ENCODE measurements at regions not wholly inside any gene's neighbourhood (a gene's known extent, or its start where the extent isn't known, plus 50 kb on each side); places are given as distances from the start of the nearest gene placed in this dataset.

- TF ChIP-seq, protein P1, sequence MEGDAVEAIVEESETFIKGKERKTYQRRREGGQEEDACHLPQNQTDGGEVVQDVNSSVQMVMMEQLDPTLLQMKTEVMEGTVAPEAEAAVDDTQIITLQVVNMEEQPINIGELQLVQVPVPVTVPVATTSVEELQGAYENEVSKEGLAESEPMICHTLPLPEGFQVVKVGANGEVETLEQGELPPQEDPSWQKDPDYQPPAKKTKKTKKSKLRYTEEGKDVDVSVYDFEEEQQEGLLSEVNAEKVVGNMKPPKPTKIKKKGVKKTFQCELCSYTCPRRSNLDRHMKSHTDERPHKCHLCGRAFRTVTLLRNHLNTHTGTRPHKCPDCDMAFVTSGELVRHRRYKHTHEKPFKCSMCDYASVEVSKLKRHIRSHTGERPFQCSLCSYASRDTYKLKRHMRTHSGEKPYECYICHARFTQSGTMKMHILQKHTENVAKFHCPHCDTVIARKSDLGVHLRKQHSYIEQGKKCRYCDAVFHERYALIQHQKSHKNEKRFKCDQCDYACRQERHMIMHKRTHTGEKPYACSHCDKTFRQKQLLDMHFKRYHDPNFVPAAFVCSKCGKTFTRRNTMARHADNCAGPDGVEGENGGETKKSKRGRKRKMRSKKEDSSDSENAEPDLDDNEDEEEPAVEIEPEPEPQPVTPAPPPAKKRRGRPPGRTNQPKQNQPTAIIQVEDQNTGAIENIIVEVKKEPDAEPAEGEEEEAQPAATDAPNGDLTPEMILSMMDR (IDR thresholded peaks at IDR 0.05; ENCODE audit: low read length, missing control alignments) = no peak
- no peak overlapping the region for H3K4me3 ChIP-seq (replicated peaks; ENCODE audit: low read depth, low read length)
- no peak for DNase-seq (ENCODE audit: low read depth)
Measured at GRCh38 chr18:47427923-47428637, 176.6 kb upstream of the SKOR2 start.

- TF ChIP-seq, protein P1 (IDR thresholded peaks at IDR 0.05; ENCODE audit: low read length, missing control alignments) = no peak
- H3K4me3 ChIP-seq (replicated peaks; ENCODE audit: low read depth, low read length) = no peak overlapping the region
- no peak for DNase-seq (ENCODE audit: low read depth)
Measured at GRCh38 chr18:47427072-47427471, 175.6 kb upstream of the SKOR2 start.

- no peak overlapping the region for H3K4me3 ChIP-seq (replicated peaks; ENCODE audit: low read depth, low read length)
- TF ChIP-seq, protein P1 (IDR thresholded peaks at IDR 0.05; ENCODE audit: low read length, missing control alignments) = no peak
- DNase-seq (ENCODE audit: low read depth) = no peak
Measured at GRCh38 chr18:47425365-47425764, 173.9 kb upstream of the SKOR2 start.

GRCh38 chr18:47422524-47422923 lies 171.1 kb upstream of the SKOR2 start:
- TF ChIP-seq, protein P1 (IDR thresholded peaks at IDR 0.05; ENCODE audit: low read length, missing control alignments) = no peak
- no peak overlapping the region for H3K4me3 ChIP-seq (replicated peaks; ENCODE audit: low read depth, low read length)
- no peak for DNase-seq (ENCODE audit: low read depth)

GRCh38 chr18:47420130-47420529 lies 168.7 kb upstream of the SKOR2 start:
- no peak overlapping the region for H3K4me3 ChIP-seq (replicated peaks; ENCODE audit: low read depth, low read length)
- no peak for DNase-seq (ENCODE audit: low read depth)
- TF ChIP-seq, protein P1 (IDR thresholded peaks at IDR 0.05; ENCODE audit: low read length, missing control alignments) = no peak

DNA sequence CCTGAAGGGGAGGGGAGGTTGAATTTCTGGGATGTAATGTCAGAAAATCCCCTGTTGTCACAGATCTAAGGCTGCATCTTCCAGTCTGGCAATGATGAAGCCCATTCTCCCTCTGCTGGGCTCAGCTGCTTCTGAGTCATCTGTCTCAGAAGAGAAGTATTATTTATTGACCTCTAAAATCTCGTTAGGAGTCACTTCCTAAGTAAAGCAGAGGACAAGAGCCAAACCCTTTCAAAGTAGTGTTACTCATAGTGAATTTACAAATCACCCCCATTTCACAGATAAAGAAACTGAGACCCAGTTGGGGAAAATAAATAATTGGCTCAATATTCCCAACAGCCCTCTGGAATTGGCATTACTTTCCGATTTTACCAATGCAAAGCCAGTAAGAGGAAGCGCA lies 167.3 kb upstream of the SKOR2 start:
- no peak overlapping the region for H3K4me3 ChIP-seq (replicated peaks; ENCODE audit: low read depth, low read length)
- no peak for DNase-seq (ENCODE audit: low read depth)
- TF ChIP-seq, protein P1 (IDR thresholded peaks at IDR 0.05; ENCODE audit: low read length, missing control alignments) = no peak

DNA sequence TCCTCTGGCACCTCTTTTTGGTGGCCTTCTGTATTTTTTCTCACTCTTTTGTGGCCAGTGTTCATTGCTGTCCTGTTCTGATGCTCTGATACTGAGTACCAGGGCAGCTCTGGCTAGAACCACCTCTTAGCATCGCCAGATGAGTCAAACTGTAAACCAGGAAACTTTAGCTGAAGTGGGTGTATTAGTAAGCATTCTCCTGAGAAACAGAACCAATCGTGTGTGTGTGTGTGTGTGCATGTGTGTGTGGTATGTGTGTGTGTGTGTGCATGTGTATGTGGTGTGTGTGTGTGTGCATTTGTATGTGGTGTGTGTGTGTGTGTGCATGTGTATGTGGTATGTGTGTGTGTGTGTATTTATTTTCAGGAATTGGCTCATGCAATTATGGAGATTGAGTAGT lies 166.3 kb upstream of the SKOR2 start:
- no peak overlapping the region for H3K4me3 ChIP-seq (replicated peaks; ENCODE audit: low read depth, low read length)
- DNase-seq (ENCODE audit: low read depth) = no peak
- TF ChIP-seq, protein P1 (IDR thresholded peaks at IDR 0.05; ENCODE audit: low read length, missing control alignments) = no peak
